Omental fat pad (tissue), 3 donors: ENCODE measurements at regions not wholly inside any gene's neighbourhood (a gene's known extent, or its start where the extent isn't known, plus 50 kb on each side); places are given as distances from the start of the nearest gene placed in this dataset.

ENCODE experiments used
- ATAC-seq: fragments of 150-250 bp; one replicate; pipeline ENCODE4 v1.9.1; 2016; ENCODE audit warnings: mild to moderate bottlenecking, moderate library complexity; ENCODE audit not compliant: low FRiP score
- DNase-seq: peaks from one replicate; pipeline ENCODE4 v3.0.0-alpha.2; 2019; ENCODE audit warnings: low spot score
- TF ChIP-seq, protein P1 (sequence below), 3 donors: fragments of 450-650 bp; IDR thresholded peaks; one replicate each; pipeline ENCODE4 v1.5.1; 2016 to 2017; ENCODE audit warnings: antibody characterized with exemption in 3 of 3, mild to moderate bottlenecking in 3 of 3, moderate library complexity in 2 of 3

DNA sequence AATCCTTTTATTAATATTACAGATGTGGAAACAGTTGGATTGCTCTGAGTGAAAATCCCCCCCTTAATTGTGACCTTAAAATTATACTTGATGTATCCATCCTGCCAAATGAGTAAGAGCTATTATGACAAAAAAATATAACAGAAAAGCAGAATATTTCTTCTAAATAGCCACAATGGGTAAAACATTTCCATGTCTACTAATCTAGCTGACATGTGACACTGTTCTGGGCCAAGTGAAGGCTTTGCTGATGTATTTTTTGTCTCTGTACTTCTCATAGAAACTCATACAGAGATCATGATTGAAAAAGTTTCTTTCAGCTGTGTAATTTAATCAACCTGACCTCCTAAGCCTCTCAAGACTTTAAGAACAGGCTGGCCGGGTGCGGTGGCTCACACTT, 569.1 kb upstream of the ZFP42 start:
- DNase-seq (no peak), ATAC-seq (no peak)
- TF ChIP-seq, protein P1, sequence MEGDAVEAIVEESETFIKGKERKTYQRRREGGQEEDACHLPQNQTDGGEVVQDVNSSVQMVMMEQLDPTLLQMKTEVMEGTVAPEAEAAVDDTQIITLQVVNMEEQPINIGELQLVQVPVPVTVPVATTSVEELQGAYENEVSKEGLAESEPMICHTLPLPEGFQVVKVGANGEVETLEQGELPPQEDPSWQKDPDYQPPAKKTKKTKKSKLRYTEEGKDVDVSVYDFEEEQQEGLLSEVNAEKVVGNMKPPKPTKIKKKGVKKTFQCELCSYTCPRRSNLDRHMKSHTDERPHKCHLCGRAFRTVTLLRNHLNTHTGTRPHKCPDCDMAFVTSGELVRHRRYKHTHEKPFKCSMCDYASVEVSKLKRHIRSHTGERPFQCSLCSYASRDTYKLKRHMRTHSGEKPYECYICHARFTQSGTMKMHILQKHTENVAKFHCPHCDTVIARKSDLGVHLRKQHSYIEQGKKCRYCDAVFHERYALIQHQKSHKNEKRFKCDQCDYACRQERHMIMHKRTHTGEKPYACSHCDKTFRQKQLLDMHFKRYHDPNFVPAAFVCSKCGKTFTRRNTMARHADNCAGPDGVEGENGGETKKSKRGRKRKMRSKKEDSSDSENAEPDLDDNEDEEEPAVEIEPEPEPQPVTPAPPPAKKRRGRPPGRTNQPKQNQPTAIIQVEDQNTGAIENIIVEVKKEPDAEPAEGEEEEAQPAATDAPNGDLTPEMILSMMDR (IDR thresholded peaks at IDR 0.05): no peak

DNA sequence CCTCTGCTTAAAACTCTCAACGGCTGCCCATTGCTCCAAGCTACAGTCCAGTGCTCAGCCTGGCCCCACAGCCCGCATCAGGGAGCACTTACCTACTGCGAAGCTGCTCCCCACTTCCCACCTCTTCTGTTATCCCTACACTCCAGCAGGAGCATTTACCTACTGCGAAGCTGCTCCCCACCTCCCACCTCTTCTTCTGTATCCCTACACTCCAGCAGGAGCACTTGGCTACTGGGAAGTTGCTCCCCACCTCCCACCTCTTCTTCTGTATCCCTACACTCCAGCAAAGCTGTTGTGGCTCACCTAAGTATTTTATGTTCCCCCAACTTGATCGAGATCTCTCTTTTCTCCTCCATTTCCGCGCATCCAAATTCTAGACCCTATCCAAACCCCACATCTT, 563.3 kb upstream of the ZFP42 start:
- no peak for ATAC-seq
- TF ChIP-seq, protein P1 (IDR thresholded peaks at IDR 0.05): no peak
- no peak for DNase-seq

DNA sequence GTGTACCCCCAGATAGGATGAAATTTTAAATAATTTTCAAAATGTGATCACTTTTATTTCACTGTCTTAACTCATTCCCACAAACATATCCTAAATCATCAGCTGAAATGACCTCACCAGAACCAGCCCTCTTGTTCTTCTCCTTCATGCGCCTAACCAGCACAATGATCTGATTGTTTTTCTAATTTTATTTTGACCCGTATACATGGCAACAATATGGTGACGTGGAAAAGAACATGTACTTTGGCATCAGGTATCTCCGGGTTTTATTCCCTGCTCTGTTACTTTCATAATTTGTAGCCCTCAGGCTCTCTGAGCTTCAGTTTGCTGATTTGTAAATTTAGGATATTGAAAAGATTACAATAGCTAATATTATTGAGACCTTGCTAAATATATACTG, 562.4 kb upstream of the ZFP42 start:
- ATAC-seq (no peak), DNase-seq (no peak)
- TF ChIP-seq, protein P1 (IDR thresholded peaks at IDR 0.05): no peak

DNA sequence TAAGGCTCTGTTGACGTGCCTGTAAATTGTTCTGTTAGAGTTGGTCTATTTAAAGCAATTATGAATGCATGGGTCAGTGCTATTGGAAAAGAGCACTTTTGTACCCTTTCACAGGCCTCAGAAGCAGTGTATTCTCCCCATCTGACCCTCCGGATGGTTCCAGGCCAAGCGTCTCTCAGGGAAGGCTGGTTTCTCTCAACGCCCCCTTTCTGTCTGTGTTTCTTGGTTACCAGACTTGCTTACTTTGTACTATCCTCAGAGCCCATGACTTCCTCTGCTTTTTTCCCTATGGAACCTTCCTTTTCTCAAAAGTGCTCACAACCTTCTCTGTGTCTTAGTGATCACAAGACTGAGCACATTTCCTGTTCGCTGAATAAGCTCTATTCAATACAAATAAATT, 559.3 kb upstream of the ZFP42 start:
- TF ChIP-seq, protein P1 (IDR thresholded peaks at IDR 0.05): no peak
- ATAC-seq (no peak), DNase-seq (no peak)

DNA sequence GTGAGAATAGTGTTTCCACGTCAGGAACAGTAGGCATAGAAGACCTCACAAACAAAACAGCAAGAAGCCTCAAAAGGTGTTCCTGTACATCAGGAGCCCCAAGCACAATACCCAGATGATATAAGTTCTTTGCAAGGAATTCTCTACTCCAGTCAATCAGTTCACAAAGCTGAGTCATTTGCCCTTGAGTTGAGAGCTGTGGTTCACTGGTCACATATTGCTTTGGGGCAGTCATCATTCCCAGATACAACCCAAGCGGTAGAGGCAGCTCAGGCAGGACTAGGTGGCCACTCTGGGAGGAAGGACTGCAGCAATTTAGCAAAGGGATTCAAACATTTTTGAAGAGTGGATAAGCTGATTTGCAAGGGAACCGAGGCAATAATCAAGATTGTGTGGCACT, 551.5 kb upstream of the ZFP42 start:
- ATAC-seq: no peak
- no peak for DNase-seq
- TF ChIP-seq, protein P1 (IDR thresholded peaks at IDR 0.05): no peak

DNA sequence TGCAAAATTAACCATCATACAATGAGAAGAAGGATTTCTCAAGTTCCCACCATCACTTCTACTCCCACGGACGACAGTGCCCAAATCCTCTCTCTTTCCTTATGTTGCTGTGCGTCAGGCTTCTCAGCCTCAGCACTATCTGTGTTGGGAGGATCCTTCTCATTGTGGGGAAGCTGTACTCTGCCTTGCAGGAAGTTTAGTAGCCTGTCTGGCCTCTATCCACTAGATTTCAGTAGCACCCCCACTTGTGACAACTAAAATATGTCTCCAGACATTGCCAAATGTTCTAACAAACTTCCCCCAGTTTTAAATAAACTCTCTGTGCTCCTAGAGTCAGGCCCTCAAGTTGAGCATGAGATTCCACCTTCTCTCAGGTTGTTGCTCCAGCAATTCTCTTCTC, 545.9 kb upstream of the ZFP42 start:
- DNase-seq: no peak
- TF ChIP-seq, protein P1 (IDR thresholded peaks at IDR 0.05): no peak
- ATAC-seq: no peak

DNA sequence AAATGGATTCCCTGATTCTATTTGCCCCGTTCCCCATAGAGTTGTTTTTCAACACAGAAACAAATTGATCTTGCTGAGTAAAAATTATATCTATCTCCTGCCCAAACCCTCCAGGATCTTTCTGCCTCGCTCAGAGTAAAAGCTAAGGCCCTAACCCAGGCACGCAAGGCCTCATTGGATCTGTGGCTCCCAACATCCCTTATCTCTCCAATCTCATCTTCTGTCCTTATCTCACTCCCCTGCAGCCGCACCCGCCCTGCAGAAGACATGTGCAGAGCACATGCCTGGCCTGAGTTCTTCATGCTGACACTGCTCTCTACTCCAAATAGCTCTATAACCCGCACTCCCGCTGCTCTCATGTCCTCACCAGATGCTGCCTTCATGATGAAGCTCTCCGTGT, 543.8 kb upstream of the ZFP42 start:
- no peak for DNase-seq
- no peak for ATAC-seq
- TF ChIP-seq, protein P1 (IDR thresholded peaks at IDR 0.05): no peak
